ENCODE measurements at regions not wholly inside any gene's neighbourhood (a gene's known extent, or its start where the extent isn't known, plus 50 kb on each side); places are given as distances from the start of the nearest gene placed in this dataset.
A peak's percentile ranks its signal among the peaks of the same experiment; 100 is the strongest.

DNA sequence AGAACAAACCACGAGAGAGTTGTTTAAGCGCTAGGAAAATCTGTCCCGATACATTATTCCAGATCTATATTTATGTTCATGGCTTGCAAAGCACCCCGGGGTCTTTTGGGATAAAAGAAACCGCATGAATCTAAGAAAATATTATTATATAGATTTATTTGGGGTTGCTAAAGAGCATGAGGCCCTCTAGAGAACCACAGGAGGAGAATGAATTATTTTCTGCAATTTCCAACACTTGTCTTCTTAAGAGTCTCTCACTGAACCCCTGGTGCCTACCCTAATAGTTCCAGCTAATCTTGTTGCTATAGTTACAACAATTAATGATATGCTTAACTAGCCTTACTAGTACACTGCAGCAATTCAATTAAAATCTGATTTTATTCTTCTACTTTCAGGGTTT, 79.6 kb downstream of the ARRDC4 start:
- TF ChIP-seq POLR2A (IDR thresholded peaks at IDR 0.05) = no peak
- TF ChIP-seq CTCF (IDR thresholded peaks at IDR 0.05) = no peak
- WGBS (ENCODE audit: insufficient coverage, low coverage, low lambda C conversion rate, missing lambda C conversion rate) = 78% methylated on average over 5 of the region's 5 CpGs
- H3K9me3 ChIP-seq = no peaks in the 10 kb centered on the region
- no peak overlapping the region for H3K27ac ChIP-seq
- no peaks in the 10 kb centered on the region for H3K36me3 ChIP-seq
- peaks cover 0 to 11% (median 3%) of the 10 kb centered on the region in 4 donors for H3K4me1 ChIP-seq
- no peak for DNase-seq
- no peaks in the 10 kb centered on the region for H3K27me3 ChIP-seq
- intact Hi-C loops (cut with DNase I) = no loop called here
- no peak for ATAC-seq
- H3K4me3 ChIP-seq = no peak overlapping the region

DNA sequence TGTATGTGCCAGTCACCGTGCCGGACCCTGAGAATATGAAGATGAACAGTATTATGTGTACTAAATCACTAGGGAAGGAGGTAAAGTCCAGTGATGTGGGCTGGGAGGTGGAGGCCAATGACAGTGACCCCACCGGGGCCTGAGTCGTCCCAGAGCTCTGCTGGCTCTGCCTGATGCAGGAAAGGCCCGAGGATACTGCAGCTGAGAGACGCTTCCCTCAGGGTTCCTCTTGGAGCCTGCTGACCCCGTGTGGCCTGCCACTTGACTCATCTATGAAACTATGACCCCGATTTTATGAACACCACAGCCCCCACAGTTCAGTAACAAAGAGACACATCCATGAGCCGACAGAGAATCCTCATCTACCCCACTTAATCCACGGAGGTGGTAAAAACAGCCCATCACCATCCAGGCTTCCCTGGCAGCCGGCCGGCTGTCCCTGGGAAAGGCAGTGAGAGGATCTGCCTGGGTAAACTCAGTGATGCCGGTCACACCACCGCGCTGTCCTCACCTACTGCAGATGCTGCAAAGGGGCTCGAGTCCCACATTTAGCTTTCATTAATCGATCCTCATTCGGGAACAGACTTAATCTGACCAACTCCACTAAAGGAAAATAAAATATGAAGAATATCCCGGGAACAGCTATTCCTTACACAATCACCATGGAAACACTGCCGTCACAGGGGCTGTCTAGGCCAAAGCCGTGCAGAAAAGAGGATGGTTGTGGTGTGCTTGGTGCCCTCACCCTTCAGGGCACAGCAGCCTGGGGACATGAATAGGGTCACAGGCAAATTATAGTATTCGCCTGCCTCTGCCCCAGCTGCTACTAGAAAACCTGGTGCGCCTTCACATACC, 82.9 kb downstream of the ARRDC4 start:
- no peaks in the 10 kb centered on the region for H3K36me3 ChIP-seq
- TF ChIP-seq POLR2A (IDR thresholded peaks at IDR 0.05) (no peak), CTCF (IDR thresholded peaks at IDR 0.05) (peak in 2 of 4 donors; percentile 5 to 7)
- H3K4me1 ChIP-seq = no peaks in the 10 kb centered on the region
- no peak overlapping the region for H3K4me3 ChIP-seq
- no peak overlapping the region for H3K27ac ChIP-seq
- H3K27me3 ChIP-seq = no peaks in the 10 kb centered on the region
- peak in 1 of 3 donors; percentile 31 for DNase-seq
- peak; percentile 50 to 86 (median 72) for ATAC-seq
- no peaks in the 10 kb centered on the region for H3K9me3 ChIP-seq
- 60% methylated on average over 15 of the region's 23 CpGs for WGBS (ENCODE audit: insufficient coverage, low coverage, low lambda C conversion rate, missing lambda C conversion rate)
- intact Hi-C loops (cut with DNase I) = no loop called here

- Histone ChIP-seq H3K4me3 (no peak overlapping the region), H3K4me1 (no peaks in the 10 kb centered on the region), H3K27me3 (no peaks in the 10 kb centered on the region), H3K36me3 (no peaks in the 10 kb centered on the region), H3K27ac (no peak overlapping the region), H3K9me3 (no peaks in the 10 kb centered on the region)
- intact Hi-C loops (cut with DNase I) = no loop called here
- ATAC-seq (no peak), DNase-seq (no peak)
- WGBS (ENCODE audit: insufficient coverage, low coverage, low lambda C conversion rate, missing lambda C conversion rate) = 20% methylated on average over 1 of the region's 3 CpGs
- TF ChIP-seq POLR2A (IDR thresholded peaks at IDR 0.05) = no peak
- TF ChIP-seq CTCF (IDR thresholded peaks at IDR 0.05) = no peak
These were observed 91.2 kb downstream of the ARRDC4 start for GRCh38 chr15:98051734-98052133.

DNA sequence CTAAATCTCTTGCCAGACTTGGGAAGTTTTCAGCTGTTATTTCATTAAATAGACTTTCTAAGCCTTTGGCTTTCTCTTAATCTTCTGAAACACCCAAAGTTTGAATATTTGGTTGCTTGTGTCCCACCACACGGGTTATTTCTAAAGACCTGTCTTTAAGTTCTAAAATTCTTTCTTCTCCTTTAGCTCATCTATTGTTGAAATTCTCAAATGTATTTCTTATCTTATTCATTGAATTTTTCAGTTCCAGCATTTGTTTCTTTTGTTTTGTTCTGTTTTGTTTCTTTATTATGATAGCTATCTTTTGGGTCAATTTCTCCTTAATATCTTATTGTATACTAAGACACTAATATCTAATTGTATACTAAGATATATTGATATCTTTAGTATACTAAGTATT, 97.0 kb downstream of the ARRDC4 start:
- Histone ChIP-seq H3K4me1 (no peaks in the 10 kb centered on the region), H3K9me3 (no peaks in the 10 kb centered on the region), H3K27me3 (no peaks in the 10 kb centered on the region), H3K27ac (no peak overlapping the region), H3K36me3 (no peaks in the 10 kb centered on the region), H3K4me3 (no peak overlapping the region)
- ATAC-seq (no peak), DNase-seq (no peak)
- 50% methylated on average over 1 of the region's 1 CpG for WGBS (ENCODE audit: insufficient coverage, low coverage, low lambda C conversion rate, missing lambda C conversion rate)
- no peak for TF ChIP-seq CTCF (IDR thresholded peaks at IDR 0.05)
- TF ChIP-seq POLR2A (IDR thresholded peaks at IDR 0.05) = no peak
- intact Hi-C loops (cut with DNase I) = no loop called here
